Heart left ventricle (tissue), 16 donors: ENCODE measurements at regions not wholly inside any gene's neighbourhood (a gene's known extent, or its start where the extent isn't known, plus 50 kb on each side); places are given as distances from the start of the nearest gene placed in this dataset.

Source experiments
- ATAC-seq, 4 donors: fragments of 200-7000 bp; cut with Tn5 transposase; one replicate each; pipeline ENCODE4 v1.9.1; 2020 to 2022; ENCODE audit warnings: moderate library complexity in 4 of 4, mild to moderate bottlenecking in 3 of 4, moderate number of reproducible peaks in 1 of 4
- DNase-seq, 5 donors: peaks; one replicate each; pipeline ENCODE4 v3.0.0-alpha.2; 2020
- H3K27ac ChIP-seq, 12 donors: fragments of 200-600 bp; sonication (generic) in 4 of 12; one replicate each; pipeline versions ENCODE4 v1.5.0 to v1.8.0; 2016 to 2022; ENCODE audit warnings: mild to moderate bottlenecking in 2 of 12
- H3K27me3 ChIP-seq, 9 donors: fragments of 200-600 bp; sonication (generic) in 2 of 9; one replicate each; pipeline versions ENCODE4 v1.5.1 to v1.8.0; 2016 to 2022; ENCODE audit warnings: mild to moderate bottlenecking in 3 of 9
- H3K36me3 ChIP-seq, 9 donors: fragments of 200-600 bp; sonication (generic) in 2 of 9; one replicate each; pipeline versions ENCODE4 v1.5.0 to v1.8.0; 2018 to 2022; ENCODE audit warnings: mild to moderate bottlenecking in 2 of 9
- H3K4me1 ChIP-seq, 12 donors: fragments of 200-600 bp; sonication (generic) in 4 of 12; one replicate each; pipeline versions ENCODE4 v1.5.0 to v1.8.0; 2016 to 2022; ENCODE audit warnings: mild to moderate bottlenecking in 3 of 12
- H3K4me3 ChIP-seq, 12 donors: fragments of 200-600 bp; sonication (generic) in 4 of 12; one replicate each; pipeline versions ENCODE4 v1.5.0 to v1.8.0; 2017 to 2022; ENCODE audit warnings: mild to moderate bottlenecking in 9 of 12, moderate library complexity in 4 of 12
- H3K9me3 ChIP-seq, 12 donors: fragments of 200-600 bp; sonication (generic) in 4 of 12; one replicate each; pipeline versions ENCODE4 v1.5.0 to v1.8.0; 2016 to 2022; ENCODE audit warnings: mild to moderate bottlenecking in 1 of 12
- POLR2A ChIP-seq, 2 donors: fragments of 450-650 bp; IDR thresholded peaks; one replicate each; pipeline ENCODE4 v1.6.1; 2017; ENCODE audit warnings: antibody characterized with exemption in 2 of 2, mild to moderate bottlenecking in 2 of 2, moderate library complexity in 2 of 2
- WGBS, 4 donors: extraction: QIAGEN DNeasy Blood & Tissue Kit in 2 of 4; methylation state at CpG; one replicate each; pipeline versions ENCODE4 v1.1.5 to v1.1.7; 2013 to 2018; 5-methylcytosine and 5-hydroxymethylcytosine counted together
- intact Hi-C, 10 donors: fragments of 100-400 bp; cut with DNase I; formaldehyde crosslinking; loops; one replicate each; pipeline versions ENCODE4 v1.11.1 to v1.14.2; 2022
- TF ChIP-seq, protein P1 (sequence below), 12 donors: fragments of 200-600 bp; sonication (generic) in 4 of 12; IDR thresholded peaks; one replicate each; pipeline versions ENCODE4 v1.5.0 to v1.8.0; 2018 to 2022; ENCODE audit warnings: antibody characterized with exemption in 12 of 12, mild to moderate bottlenecking in 5 of 12
- donor health status: ischemic (EF 13 %, LVEDD 7.1; RV severe dilation, severe dysfunction).
- donor health status: healthy with polysubstance abuse.
- donor health status: DM: no; HTN: yes; CAD: no.
- donor health status: DM: no; HTN: no; CAD: no.
- donor health status: ischemic (EF 25% LVEDD 6.9; RV normal size, moderate dysfunction).
- donor health status: ischemic (EF 25% LVEDD 5.7; RV mildly dilated, moderate dysfunction).
- donor health status: healthy.
- donor health status: DM: yes; HTN: yes; CAD: no.
- donor health status: ischemic (EF 35%, LVEDD 5.7; RV mildly dilated, moderate dysfunction).
- donor health status: nonischemic (EF 11% LVEDD 7.7; RV severe dilation, severe dysfunction).
- donor health status: DM: yes; HTN: yes; CAD: no.
- donor health status: PGD.
- donor health status: ischemic (EF 29% LVEDD 5.4; RV normal size, mild dysfunction).
- donor health status: nonischemic (EF 23%, LVEDD 6.1; RV moderate dilation, normal function).

DNA sequence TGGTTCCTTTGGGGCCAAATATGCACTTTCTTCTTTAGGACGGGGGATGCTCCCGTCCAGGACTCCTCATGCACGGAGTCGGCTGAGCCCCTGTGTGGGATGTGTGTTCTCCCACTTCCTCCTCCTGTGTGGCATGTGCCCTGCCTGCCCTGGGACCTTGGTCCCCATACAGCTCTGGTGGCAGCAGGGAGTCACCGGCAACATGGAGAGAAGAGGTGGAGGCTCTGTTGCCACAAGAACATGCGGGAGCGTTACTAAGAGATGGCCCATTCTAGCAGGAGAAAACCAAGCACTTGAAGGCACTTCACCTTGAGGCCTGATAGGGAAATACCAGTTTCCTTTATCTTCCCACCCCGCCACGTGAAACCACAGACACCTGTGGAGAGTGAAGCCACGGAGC, 98.0 kb downstream of the DDX1 start:
- 75 to 83% (median 79%) methylated on average over 9 to 10 of the region's 10 CpGs for WGBS, 4 donors
- H3K4me1 ChIP-seq: no peaks in the 10 kb centered on the region

DNA sequence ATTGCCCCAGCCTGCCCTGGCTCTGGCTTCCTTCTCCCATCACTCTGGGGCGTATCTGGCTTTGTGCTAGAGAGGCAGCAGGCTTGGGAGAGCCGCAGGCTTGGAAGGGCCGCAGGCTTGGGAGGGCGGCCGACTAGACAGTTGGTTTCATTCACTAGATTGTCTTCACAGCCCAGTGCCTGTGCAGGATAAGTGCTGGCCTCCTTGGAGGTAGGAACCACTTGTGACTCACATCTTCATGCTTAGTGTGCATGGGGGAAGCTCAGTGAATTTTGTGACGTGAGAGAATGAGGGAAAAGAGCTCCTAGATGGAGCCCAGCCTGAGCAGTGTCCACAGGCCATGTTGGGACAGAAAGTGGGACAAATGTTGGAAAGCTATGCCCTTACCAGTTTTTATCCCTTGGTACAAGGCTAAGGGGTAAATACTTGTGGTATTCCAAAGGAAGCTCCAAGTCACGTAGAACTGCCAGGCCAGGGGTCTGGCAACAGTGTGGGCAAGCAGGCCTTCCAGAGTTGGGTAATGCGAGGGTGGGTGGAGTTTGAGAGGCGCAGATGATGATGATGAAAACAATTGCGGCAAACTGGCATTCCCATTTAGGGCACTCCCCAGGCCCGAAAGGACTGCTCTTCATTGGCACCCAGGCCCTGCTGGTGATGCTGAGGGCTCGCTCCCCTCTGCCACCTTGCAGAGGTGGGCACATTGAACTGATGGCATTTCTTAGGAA, 100.1 kb downstream of the DDX1 start:
- Histone ChIP-seq H3K27ac (no peak overlapping the region), H3K4me1 (no peaks in the 10 kb centered on the region), H3K36me3 (no peaks in the 10 kb centered on the region), H3K9me3 (no peaks in the 10 kb centered on the region), H3K27me3 (peaks cover 0 to 3% (median 0%) of the 10 kb centered on the region in 9 donors), H3K4me3 (no peak overlapping the region)
- DNase-seq: no peak
- intact Hi-C loops: no loop called here
- ATAC-seq: peak in 1 of 4 donors; percentile 20
- WGBS, 4 donors: 81 to 93% (median 93%) methylated on average over 12 of the region's 12 CpGs
- TF ChIP-seq POLR2A (IDR thresholded peaks at IDR 0.05): no peak
- TF ChIP-seq, protein P1, sequence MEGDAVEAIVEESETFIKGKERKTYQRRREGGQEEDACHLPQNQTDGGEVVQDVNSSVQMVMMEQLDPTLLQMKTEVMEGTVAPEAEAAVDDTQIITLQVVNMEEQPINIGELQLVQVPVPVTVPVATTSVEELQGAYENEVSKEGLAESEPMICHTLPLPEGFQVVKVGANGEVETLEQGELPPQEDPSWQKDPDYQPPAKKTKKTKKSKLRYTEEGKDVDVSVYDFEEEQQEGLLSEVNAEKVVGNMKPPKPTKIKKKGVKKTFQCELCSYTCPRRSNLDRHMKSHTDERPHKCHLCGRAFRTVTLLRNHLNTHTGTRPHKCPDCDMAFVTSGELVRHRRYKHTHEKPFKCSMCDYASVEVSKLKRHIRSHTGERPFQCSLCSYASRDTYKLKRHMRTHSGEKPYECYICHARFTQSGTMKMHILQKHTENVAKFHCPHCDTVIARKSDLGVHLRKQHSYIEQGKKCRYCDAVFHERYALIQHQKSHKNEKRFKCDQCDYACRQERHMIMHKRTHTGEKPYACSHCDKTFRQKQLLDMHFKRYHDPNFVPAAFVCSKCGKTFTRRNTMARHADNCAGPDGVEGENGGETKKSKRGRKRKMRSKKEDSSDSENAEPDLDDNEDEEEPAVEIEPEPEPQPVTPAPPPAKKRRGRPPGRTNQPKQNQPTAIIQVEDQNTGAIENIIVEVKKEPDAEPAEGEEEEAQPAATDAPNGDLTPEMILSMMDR (IDR thresholded peaks at IDR 0.05): no peak

More for the DNA sequence above, 98.0 kb downstream of the DDX1 start:
- H3K9me3 ChIP-seq: no peaks in the 10 kb centered on the region
- TF ChIP-seq POLR2A (IDR thresholded peaks at IDR 0.05): no peak
- TF ChIP-seq, protein P1 (IDR thresholded peaks at IDR 0.05): no peak
- peaks cover 0 to 3% (median 0%) of the 10 kb centered on the region in 9 donors for H3K27me3 ChIP-seq
- DNase-seq (no peak), ATAC-seq (no peak)
- H3K36me3 ChIP-seq: no peaks in the 10 kb centered on the region
- no peak overlapping the region for H3K4me3 ChIP-seq
- intact Hi-C loops: no loop called here
- no peak overlapping the region for H3K27ac ChIP-seq

DNA sequence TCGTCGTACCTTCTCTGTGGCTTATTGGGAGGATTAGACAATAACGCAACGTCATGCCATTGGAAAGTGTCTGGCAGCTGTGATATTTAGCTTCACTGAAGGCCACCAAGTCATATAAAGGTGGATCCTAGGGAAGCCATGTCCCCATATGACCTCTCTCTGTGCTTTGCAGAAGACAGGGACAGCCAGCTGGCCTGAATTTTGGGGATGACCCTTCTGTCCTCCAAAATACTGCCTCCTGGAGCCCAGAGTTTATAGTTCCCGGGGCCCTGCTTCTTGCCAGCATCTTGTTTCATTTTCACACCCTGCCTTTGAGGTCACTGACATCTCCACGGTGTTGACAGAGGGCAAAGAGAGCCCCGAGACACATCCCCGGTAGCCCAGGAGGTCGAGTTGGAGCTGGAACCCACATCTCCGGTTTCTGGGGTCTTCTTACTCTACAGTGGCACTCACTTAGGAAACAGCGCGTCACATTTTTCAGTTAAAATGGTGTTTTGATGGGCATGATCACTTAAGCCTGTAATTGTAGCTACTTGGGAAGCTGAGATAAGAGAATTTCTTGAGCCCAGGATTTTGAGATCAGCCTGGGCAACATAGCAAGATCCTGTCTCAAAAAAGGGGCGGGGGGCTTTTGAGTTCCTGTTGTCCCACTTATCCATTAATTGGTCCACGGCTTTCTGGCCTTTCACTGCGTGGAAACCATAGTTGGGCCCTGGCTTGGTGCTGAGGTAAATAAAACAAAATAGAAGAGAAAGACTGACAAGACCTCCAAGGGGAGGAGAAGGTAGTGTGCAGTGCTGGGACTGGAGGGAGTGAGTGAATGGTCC, 101.1 kb downstream of the DDX1 start:
- intact Hi-C loops: no loop called here
- no peaks in the 10 kb centered on the region for H3K36me3 ChIP-seq
- H3K4me3 ChIP-seq: no peak overlapping the region
- H3K27ac ChIP-seq: no peak overlapping the region
- H3K27me3 ChIP-seq: peaks cover 0 to 3% (median 0%) of the 10 kb centered on the region in 9 donors
- no peak for DNase-seq
- no peaks in the 10 kb centered on the region for H3K4me1 ChIP-seq
- TF ChIP-seq, protein P1 (IDR thresholded peaks at IDR 0.05): no peak
- TF ChIP-seq POLR2A (IDR thresholded peaks at IDR 0.05): no peak
- no peaks in the 10 kb centered on the region for H3K9me3 ChIP-seq
- WGBS, 4 donors: 94 to 97% (median 96%) methylated on average over 15 of the region's 15 CpGs
- ATAC-seq: no peak

DNA sequence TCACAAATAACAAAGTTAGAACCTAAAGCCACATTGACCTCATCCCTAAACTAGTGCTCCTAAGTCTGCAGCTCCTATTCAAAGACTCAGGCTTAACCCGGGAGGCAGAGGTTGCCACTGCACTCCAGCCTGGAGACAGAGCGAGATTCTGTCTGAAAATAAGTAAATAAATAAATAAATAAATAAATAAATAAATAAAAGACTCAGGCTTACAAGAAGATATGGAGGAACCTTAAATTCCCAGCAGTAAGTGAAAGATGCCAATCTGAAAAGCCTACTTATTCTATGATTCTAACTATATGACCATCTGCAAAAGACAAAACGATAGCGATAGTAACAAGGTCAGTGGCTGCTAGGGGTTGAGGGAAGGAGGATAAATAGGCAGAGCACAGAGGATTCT, 101.7 kb downstream of the DDX1 start:
- peaks cover 0 to 3% (median 0%) of the 10 kb centered on the region in 9 donors for H3K27me3 ChIP-seq
- ATAC-seq: no peak
- DNase-seq: no peak
- WGBS, 4 donors: 92 to 95% (median 95%) methylated on average over 4 of the region's 4 CpGs
- H3K36me3 ChIP-seq: no peaks in the 10 kb centered on the region
- TF ChIP-seq, protein P1 (IDR thresholded peaks at IDR 0.05): no peak
- TF ChIP-seq POLR2A (IDR thresholded peaks at IDR 0.05): no peak
- no peaks in the 10 kb centered on the region for H3K4me1 ChIP-seq
- H3K4me3 ChIP-seq: no peak overlapping the region
- intact Hi-C loops: no loop called here
- H3K27ac ChIP-seq: no peak overlapping the region
- H3K9me3 ChIP-seq: no peaks in the 10 kb centered on the region
